ENCODE measurements at regions not wholly inside any gene's neighbourhood (a gene's known extent, or its start where the extent isn't known, plus 50 kb on each side); places are given as distances from the start of the nearest gene placed in this dataset.

GRCh38 chr2:48070415-48070814 is 164.1 kb upstream of the FBXO11 start:
- TF ChIP-seq EZH2phosphoT487 (IDR thresholded peaks at IDR 0.05; ENCODE audit: insufficient read depth, low read depth) (no peak), EZH2 (IDR thresholded peaks at IDR 0.05; ENCODE audit: insufficient read depth, poor library complexity, severe bottlenecking) (no peak)

Data from GM23248 (cell line).